ENCODE measurements at regions not wholly inside any gene's neighbourhood (a gene's known extent, or its start where the extent isn't known, plus 50 kb on each side); places are given as distances from the start of the nearest gene placed in this dataset.
"Not testable (repeated sequence)": the region's sequence is repeated elsewhere in the genome, so short reads cannot be mapped to it uniquely, and the experiment has no call there.

- DNase-seq = no peak
Observed at GRCh38 chr6:155549028-155549798, 93.6 kb upstream of the NOX3 start.

- no peak for DNase-seq
Observed at GRCh38 chr6:155548576-155548975, 92.9 kb upstream of the NOX3 start.

GRCh38 chr6:155544677-155545076 is 89.0 kb upstream of the NOX3 start:
- DNase-seq = no peak

GRCh38 chr6:155543166-155543847 is 87.7 kb upstream of the NOX3 start:
- DNase-seq = no peak

DNA sequence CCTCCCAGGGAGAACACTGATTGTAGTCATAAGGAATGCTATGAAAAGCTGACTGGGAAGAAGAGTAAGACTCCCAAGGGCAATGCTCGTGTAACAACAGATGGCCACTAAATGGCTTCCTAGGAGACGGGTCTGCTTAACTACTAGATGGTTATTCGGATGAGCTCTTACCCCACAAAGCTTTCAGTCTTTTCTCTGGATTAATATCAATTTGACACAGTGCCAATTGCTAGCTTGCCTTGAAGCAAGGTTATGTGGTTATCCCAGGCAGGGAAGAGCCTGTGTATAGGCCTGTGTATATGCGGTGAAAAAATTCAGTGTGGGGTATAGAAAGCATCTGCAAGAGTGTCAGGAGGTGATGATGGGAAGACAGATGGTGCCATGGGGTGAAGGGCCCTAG is 86.4 kb upstream of the NOX3 start:
- no peak for DNase-seq

GRCh38 chr6:155538708-155539390 is 83.2 kb upstream of the NOX3 start:
- DNase-seq = no peak

GRCh38 chr6:155534678-155535077 is 79.0 kb upstream of the NOX3 start:
- DNase-seq = no peak

GRCh38 chr6:155530219-155530834 is 74.7 kb upstream of the NOX3 start:
- no peak for DNase-seq

- not testable (repeated sequence) for DNase-seq
Observed at GRCh38 chr6:155529814-155530213, 74.2 kb upstream of the NOX3 start.

DNA sequence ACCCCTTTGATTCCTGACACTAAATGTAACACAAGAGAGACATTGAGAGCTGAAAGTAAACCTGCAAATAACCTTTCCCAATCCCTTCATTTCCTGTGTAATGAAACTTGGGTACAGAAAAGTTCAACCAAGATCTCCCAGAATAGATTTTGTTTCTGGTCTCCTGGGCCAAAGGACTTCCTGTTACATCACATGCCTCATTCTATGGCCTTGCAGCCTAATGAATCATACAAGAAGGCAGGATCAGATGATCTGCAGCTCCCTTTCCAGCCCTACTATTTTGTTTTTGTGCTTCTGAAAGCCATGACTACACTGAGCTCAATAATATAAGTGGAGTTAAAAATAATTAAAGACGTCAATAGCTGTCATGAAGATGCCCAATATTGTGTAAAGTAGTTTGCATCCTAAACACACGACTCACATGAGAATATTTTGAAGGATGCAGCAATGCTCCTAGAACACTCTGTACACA is 73.4 kb upstream of the NOX3 start:
- no peak for DNase-seq

DNA sequence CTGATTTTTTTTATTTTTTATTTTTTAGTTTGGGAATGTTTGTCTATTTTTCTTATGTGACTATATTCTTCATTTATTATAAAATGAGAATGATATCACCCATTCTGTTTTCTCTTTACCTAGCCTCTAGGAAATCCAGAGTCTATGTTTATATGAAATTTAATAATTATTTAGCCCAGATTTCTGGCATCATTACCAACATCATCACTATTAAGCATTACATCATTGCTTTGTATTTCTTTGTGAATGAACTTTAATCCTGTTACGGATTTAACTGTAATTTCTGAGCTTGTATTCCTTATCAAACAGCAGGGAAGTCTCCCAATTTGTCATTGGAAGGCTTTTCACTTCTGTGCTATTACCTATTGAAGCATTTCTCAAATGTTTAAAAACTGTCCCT is 72.7 kb upstream of the NOX3 start:
- no peak for DNase-seq

GRCh38 chr6:155527443-155527842 is 71.8 kb upstream of the NOX3 start:
- no peak for DNase-seq

DNA sequence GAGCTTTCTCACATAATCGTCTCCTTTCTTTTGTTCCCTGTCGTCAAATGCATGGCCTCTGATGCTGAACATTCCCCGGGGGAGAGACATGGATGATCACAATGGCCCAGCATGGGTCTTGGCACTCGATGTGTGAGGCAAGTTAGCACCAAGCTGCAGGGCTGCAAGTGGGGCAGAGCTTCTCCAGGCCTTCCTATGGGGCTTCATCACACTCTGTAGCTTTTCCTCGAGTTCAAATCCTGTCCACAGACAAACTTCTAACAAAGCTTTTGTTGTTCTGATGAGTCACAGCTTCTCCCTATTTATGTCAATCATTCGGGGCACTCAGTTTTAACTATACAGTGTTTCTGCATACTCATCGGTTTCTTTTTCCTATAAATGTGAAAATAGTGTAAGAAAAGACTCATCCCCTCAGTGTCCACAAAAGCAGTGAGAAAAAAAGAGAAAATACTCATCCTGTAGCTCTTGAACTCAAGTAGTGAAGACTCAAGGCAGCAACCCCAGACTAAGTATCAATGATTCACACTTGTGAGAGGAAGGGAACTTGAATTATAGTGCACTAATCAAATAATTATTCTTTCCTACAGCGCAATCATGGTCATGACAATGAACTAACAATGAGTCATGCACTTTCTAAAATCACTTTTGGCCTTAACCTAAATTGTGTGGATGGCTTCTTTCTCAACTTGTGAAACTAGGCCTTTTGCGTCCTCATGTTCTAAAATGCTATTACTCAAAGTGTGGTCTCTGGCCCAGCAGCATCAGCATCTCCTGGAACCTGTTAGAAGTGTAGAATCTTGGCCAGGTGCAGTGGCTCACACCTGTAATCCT is 68.4 kb upstream of the NOX3 start:
- DNase-seq = no peak

- DNase-seq = no peak
Observed at GRCh38 chr6:155521719-155522118, 66.1 kb upstream of the NOX3 start.

- DNase-seq = no peak
Observed at GRCh38 chr6:155520078-155520477, 64.4 kb upstream of the NOX3 start.

GRCh38 chr6:155519176-155519738 is 63.6 kb upstream of the NOX3 start:
- DNase-seq = no peak

GRCh38 chr6:155517294-155517693 is 61.7 kb upstream of the NOX3 start:
- DNase-seq = no peak

GRCh38 chr6:155510879-155511278 is 55.2 kb upstream of the NOX3 start:
- DNase-seq = no peak

- no peak for DNase-seq
Observed at GRCh38 chr6:155509743-155510475, 54.3 kb upstream of the NOX3 start.

DNA sequence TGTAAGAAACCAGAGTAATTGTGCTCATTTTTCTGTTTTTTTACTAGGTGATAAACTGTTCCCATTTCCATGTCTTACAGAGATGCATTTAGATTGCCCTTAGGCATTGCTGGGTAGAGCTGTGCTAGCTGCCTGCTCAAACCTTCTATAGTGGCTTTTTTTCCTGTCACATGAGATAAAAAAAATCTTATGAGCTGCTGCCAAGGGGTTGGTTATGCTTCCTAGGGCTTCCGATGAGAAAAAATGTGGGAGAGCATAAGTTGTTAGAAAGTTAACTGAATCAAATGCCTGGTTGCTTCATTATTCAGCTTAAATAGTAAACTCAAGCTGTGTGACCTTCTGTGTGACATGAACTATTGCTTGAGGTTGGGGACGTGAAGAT is 50.0 kb upstream of the NOX3 start:
- no peak for DNase-seq
